ENCODE measurements at regions not wholly inside any gene's neighbourhood (a gene's known extent, or its start where the extent isn't known, plus 50 kb on each side); places are given as distances from the start of the nearest gene placed in this dataset.
A peak's percentile ranks its signal among the peaks of the same experiment; 100 is the strongest.
"Not testable (repeated sequence)": the region's sequence is repeated elsewhere in the genome, so short reads cannot be mapped to it uniquely, and the experiment has no call there.

DNA sequence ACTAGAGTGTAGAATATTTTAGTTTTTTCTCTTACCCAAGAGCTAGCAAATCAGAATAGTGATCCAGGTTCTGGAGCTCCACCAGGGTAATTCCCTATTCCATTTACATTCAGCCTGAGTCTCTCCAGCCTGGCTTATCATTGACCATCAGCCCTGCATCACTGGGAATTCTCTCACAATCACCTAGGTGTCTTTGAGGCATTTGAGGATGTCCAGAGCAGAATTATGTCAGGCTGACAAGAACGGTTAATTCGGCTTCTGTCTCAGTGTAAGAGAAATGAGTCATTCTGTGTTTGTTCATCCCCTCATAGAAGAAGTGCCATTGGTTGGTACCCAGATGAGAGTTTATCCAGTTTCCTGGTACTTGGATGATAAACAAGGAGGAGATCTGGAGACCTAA is 180.5 kb downstream of the ZNF737 start:
- no peak for FAIRE-seq

GRCh38 chr19:20371911-20372310 is 193.7 kb downstream of the ZNF737 start:
- FAIRE-seq, result no peak

- FAIRE-seq, result not testable (repeated sequence)
Observed at GRCh38 chr19:20371304-20371703, 194.3 kb downstream of the ZNF737 start.

DNA sequence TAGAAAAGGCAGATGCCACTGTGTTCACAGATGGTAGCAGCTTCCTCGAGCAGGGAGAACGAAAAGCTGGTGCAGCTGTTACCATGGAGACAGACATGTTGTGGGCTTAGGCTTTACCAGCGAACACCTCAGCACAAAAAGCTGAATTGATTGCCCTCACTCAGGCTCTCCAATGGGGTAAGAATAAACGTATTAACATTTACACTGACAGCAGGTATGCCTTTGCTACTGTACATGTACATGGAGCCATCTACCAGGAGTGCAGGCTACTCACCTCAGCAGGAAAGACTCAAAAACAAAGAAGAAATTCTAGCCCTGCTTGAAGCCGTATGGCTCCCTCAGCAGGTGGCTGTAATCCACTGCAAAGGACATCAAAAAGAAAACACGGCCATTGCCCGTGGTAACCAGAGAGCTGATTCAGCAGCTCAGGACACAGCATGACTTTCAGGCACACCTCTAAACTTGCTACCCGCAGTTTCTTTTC is 197.7 kb downstream of the ZNF737 start:
- FAIRE-seq, result no peak

GRCh38 chr19:20365146-20365545 is 198.1 kb downstream of the ZNF486 start:
- FAIRE-seq, result no peak

DNA sequence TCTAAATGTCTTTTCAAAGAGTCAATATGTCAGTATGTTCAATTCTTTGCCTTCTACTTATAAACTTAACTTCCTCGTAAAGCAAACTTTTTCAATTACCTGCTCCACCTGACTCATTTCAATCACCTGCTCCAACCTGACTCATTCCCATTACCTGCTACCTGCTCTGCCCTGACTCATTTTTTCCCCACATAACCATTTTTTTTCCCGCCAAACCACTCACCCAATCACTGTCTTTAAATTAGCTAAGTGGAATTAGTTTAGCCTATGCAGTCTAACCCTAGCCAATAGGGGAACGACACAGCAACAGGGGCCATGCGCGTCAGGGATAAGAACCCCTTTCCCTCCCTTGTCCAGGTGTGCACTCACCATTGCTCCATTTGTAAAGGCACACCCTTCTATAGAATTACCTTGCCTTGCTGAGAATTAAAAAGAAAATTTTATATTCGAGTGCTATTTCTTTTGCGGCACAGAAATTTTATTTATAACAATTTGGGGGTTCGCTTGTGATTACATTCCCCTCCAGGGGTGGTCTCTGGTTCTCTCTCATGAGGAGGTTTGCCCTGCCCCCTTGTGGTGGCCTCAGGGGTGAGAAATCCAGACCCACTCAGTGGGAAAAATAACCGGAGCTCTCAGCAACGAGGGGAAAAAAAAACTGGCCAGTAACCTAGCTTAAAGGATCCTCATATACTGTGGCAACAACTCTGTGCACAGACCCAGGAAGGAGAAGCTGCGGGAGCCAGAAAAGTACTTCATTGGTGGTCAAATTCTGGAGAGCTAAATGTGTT is 193.1 kb downstream of the ZNF486 start:
- no peak for FAIRE-seq

DNA sequence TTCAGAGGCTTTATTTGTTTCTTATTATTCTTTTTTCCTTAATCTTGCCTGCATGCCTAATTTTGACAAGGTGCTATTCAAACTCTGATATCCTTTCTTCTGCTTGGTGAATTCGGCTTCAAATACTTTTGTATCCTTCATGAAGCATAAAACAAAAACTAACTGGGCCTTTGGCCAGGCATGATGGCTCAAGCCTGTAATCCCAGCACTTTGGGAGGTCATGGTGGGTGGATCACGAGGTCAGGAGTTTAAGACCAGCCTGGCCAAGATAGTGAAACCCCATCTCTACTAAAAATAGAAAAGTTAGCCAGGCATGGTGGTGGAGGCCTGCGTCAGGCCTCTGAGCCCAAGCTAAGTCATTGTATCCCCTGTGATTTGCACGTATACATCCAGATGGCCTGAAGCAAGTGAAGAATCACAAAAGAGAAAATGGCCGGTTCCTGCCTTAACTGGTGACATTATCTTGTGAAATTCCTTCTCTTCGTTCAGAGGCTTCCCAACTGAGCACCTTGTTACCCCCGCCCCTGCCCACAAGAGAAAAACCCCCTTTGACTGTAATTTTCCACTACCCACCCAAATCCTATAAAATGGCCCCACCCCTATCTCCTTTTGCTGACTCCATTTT is 191.9 kb downstream of the ZNF486 start:
- FAIRE-seq, result not testable (repeated sequence)

DNA sequence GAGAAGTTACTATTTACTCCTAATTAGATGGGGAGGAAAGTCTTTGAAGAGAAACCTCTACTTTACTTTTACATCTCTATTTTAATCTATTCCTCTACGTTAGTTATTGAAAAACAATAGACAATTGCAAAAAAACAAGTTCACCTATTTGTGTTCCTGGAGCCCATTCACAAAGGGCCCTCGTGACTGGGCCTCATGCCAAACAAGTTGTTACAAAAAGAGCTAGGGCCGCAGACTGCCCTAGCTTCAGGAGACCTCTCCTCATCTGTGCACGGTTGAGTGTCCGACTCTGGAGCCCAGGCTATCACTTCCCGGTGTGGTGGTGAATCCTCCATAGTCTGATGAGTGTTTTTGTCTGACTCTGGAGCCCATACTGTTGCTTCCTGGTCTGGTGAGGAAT is 190.9 kb downstream of the ZNF486 start:
- no peak for FAIRE-seq

- FAIRE-seq, result no peak
Observed at GRCh38 chr19:20351244-20351643, 184.2 kb downstream of the ZNF486 start.

GRCh38 chr19:20349206-20349605 is 182.2 kb downstream of the ZNF486 start:
- no peak for FAIRE-seq

DNA sequence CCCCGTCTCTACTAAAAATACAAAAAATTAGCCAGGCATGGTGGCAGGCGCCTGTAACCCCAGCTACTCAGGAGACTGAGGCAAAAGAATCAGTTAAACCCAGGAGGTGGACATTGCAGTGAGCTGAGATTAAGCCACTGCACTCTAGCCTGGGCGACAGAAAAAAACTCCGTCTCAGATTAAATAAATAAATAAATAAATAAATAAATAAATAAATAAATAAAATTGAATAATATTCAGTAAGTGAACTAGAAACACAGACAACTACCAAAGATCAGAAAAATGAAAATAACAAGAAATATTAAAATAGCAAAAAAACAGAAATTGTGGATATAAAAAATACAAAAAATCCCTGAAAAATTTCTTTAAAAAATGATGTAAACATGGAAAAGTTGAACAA is 172.4 kb downstream of the ZNF486 start:
- FAIRE-seq, result peak; percentile 22

- FAIRE-seq, result no peak
Observed at GRCh38 chr19:20334760-20335159, 167.7 kb downstream of the ZNF486 start.

GRCh38 chr19:20333508-20333907 is 166.5 kb downstream of the ZNF486 start:
- FAIRE-seq, result no peak

DNA sequence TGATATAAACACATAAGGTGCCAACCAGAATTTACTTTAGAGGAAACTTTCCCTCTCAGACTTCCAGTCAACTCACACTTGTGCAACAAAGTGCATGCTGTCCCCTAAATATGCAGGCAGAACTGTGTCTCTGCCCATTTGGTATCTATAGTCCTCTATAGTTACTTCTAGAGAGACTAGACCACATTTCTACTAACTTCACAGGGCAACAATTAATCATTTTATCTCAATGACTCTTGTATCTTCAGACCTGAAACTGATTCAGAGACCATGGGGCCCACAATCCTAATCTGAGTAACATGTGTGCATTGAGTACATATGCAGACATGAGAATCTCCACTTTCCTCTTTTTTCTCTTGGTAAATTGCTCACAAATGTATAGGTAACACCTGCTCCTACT is 158.1 kb downstream of the ZNF486 start:
- no peak for FAIRE-seq

- no peak for FAIRE-seq
Observed at GRCh38 chr19:20321139-20321763, 154.2 kb downstream of the ZNF486 start.

- FAIRE-seq, result no peak
Observed at GRCh38 chr19:20320191-20320590, 153.2 kb downstream of the ZNF486 start.

DNA sequence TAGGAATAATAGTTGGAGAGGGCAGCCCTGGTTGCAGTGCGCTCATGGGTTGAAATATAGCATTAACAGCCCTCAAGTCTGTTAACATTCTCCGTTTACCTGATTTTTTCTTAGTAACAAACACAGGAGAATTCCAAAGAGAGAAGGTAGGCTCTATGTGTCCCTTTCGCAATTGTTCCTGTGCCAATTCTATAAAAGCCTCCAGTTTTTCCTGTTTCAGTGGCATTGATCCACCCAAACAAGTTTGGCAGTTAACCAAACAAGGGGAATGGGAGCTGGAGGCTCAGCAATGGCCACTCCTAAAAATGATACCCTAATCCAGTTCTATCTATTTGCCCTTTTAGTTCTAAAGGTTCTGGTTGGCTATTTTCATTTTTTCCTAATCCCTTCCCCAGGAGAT is 151.6 kb downstream of the ZNF486 start:
- FAIRE-seq, result no peak

- FAIRE-seq, result no peak
Observed at GRCh38 chr19:20315543-20315942, 148.5 kb downstream of the ZNF486 start.

DNA sequence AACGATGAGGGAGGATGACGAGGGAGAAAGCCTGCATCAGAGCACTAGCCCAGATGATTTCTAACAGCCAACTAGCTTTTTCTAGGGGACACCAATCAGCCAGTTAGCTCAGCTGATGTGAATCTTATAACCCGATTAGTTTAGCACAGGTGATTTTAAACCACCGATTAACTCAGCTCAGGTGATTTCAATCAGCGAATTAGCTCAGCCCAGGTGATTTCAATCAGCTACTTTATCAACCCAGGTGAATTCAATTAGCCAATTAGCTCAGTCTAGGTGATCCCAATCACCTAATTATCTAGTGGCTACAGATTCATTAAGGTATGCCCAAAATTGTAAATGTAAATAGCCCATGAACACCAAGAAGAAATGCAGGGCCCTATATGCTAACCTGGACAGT is 146.9 kb downstream of the ZNF486 start:
- FAIRE-seq, result no peak

DNA sequence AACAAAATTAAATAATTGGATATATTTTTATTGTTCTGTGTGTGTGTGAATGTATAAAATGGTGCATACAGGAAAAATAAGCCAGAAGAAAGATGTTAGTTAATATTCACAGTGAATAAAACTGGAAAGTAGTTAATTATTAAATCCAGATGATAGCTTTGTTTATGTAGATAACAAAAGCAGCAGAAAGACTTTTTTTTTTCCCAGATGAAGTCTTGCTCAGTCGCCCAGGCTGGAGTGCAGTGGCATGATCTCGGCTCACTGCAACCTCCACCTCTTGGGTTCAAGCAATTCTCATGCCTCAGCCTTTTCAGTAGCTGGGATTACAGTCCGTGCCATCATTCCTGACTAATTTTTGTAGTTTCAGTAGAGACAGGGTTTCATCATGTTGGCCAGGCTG is 140.1 kb downstream of the ZNF486 start:
- FAIRE-seq, result no peak

GRCh38 chr19:20296314-20296713 is 129.3 kb downstream of the ZNF486 start:
- not testable (repeated sequence) for FAIRE-seq

GRCh38 chr19:20294181-20294580 is 127.2 kb downstream of the ZNF486 start:
- no peak for FAIRE-seq

- FAIRE-seq, result not testable (repeated sequence)
Observed at GRCh38 chr19:20292520-20292919, 125.5 kb downstream of the ZNF486 start.

DNA sequence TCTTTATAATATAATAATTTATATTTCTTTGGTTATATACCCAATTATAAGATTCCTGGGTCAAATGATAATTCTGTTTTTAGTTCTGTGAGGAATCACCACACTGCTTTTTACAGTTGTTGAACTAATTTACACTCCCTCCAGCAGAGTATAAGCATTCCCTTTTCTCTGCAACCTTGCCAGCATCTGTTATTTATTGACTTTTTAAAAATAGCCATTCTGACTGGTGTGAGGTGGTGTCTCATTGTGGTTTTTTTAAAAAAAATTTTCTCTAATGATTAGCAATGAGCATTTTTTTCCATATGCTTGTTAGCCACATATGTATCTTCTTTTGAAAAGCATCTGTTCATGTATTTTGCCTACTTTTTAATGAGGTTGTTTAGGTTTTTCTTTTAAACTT is 122.2 kb downstream of the ZNF486 start:
- no peak for FAIRE-seq
